Ishikawa (cell line): ENCODE measurements at regions not wholly inside any gene's neighbourhood (a gene's known extent, or its start where the extent isn't known, plus 50 kb on each side); places are given as distances from the start of the nearest gene placed in this dataset.

ENCODE experiments used
- CEBPB ChIP-seq: IDR thresholded peaks from 2 replicates; pipeline ENCODE4 v1.6.1; 2012
- CREB1 ChIP-seq: IDR thresholded peaks from 2 replicates; pipeline ENCODE4 v1.6.1; 2012; ENCODE audit warnings: low read depth
- EP300 ChIP-seq: IDR thresholded peaks from 2 replicates; pipeline ENCODE4 v1.6.1; 2012; ENCODE audit warnings: borderline replicate concordance
- MAX ChIP-seq: IDR thresholded peaks from 2 replicates; pipeline ENCODE4 v1.6.1; 2012
- RAD21 ChIP-seq: IDR thresholded peaks from 2 replicates; pipeline ENCODE4 v1.6.1; 2012; ENCODE audit warnings: low read depth
- REST ChIP-seq: IDR thresholded peaks from 2 replicates; pipeline ENCODE4 v1.6.1; 2012; ENCODE audit warnings: low read depth, mild to moderate bottlenecking
- TAF1 ChIP-seq: IDR thresholded peaks from 2 replicates; pipeline ENCODE4 v1.6.1; 2012; ENCODE audit warnings: low read depth, mild to moderate bottlenecking
- TEAD4 ChIP-seq: IDR thresholded peaks from 2 replicates; pipeline ENCODE4 v1.6.1; 2012
- USF1 ChIP-seq: IDR thresholded peaks from 2 replicates; pipeline ENCODE4 v1.6.1; 2012
- YY1 ChIP-seq: IDR thresholded peaks from 2 replicates; pipeline ENCODE4 v1.6.1; 2012; ENCODE audit warnings: low read depth

- no peak for TF ChIP-seq EP300
- TF ChIP-seq MAX, result no peak
- no peak for TF ChIP-seq REST
- TF ChIP-seq TEAD4, result no peak
- TF ChIP-seq TAF1, result no peak
- no peak for TF ChIP-seq USF1
- TF ChIP-seq YY1, result no peak
- TF ChIP-seq CEBPB, result no peak
- no peak for TF ChIP-seq CREB1
- TF ChIP-seq RAD21, result no peak
These were observed 230.8 kb upstream of the CST7 start for GRCh38 chr20:24718277-24718676.
